ENCODE measurements at regions not wholly inside any gene's neighbourhood (a gene's known extent, or its start where the extent isn't known, plus 50 kb on each side); places are given as distances from the start of the nearest gene placed in this dataset.

DNA sequence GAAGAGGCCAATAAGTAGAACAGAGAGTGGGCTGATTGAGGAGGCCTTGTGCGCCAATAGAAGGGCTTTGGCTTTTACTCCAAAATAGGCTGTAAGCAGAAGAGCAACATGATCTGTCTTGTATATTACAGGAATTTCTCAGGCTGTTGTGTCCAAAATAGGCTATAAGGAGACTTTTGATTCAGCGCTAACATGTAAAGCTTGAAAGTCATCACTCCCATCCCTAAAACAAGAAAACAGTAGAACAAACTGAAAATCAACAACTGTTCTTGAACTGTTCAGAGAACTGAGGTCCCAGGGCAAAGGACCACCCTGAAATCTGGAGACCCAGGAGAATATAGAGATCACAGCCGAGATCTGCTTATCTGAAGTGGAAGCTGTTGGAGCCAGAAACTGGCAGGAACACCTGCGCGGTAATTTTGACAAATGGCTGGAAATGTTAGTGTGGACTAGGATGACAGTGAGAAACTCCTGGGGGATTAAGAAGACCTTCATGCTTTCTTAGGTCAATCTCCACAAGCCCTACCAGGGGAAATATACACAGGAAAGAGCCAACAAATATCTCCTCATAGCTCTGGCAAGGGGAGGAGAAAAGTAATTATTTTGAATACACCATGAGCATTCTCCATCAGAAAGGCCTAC lies 258.6 kb downstream of the RBM43 start:
- ATAC-seq (no peak), DNase-seq (no peak)
- Histone ChIP-seq H3K4me3 (no peak overlapping the region), H3K4me1 (no peaks in the 10 kb centered on the region), H3K27ac (no peak overlapping the region), H3K36me3 (ENCODE audit: insufficient read depth in 1 of 2, low read depth in 1 of 2) (no peaks in the 10 kb centered on the region), H3K27me3 (ENCODE audit: insufficient read depth in 3 of 3, low read length in 2 of 3) (no peaks in the 10 kb centered on the region), H3K9me3 (no peaks in the 10 kb centered on the region)
- intact Hi-C loops (cut with DNase I) = no loop called here
- WGBS, 3 donors = 59 to 68% (median 62%) methylated on average over 5 of the region's 5 CpGs
- TF ChIP-seq, protein P1, sequence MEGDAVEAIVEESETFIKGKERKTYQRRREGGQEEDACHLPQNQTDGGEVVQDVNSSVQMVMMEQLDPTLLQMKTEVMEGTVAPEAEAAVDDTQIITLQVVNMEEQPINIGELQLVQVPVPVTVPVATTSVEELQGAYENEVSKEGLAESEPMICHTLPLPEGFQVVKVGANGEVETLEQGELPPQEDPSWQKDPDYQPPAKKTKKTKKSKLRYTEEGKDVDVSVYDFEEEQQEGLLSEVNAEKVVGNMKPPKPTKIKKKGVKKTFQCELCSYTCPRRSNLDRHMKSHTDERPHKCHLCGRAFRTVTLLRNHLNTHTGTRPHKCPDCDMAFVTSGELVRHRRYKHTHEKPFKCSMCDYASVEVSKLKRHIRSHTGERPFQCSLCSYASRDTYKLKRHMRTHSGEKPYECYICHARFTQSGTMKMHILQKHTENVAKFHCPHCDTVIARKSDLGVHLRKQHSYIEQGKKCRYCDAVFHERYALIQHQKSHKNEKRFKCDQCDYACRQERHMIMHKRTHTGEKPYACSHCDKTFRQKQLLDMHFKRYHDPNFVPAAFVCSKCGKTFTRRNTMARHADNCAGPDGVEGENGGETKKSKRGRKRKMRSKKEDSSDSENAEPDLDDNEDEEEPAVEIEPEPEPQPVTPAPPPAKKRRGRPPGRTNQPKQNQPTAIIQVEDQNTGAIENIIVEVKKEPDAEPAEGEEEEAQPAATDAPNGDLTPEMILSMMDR (IDR thresholded peaks at IDR 0.05) = no peak

DNA sequence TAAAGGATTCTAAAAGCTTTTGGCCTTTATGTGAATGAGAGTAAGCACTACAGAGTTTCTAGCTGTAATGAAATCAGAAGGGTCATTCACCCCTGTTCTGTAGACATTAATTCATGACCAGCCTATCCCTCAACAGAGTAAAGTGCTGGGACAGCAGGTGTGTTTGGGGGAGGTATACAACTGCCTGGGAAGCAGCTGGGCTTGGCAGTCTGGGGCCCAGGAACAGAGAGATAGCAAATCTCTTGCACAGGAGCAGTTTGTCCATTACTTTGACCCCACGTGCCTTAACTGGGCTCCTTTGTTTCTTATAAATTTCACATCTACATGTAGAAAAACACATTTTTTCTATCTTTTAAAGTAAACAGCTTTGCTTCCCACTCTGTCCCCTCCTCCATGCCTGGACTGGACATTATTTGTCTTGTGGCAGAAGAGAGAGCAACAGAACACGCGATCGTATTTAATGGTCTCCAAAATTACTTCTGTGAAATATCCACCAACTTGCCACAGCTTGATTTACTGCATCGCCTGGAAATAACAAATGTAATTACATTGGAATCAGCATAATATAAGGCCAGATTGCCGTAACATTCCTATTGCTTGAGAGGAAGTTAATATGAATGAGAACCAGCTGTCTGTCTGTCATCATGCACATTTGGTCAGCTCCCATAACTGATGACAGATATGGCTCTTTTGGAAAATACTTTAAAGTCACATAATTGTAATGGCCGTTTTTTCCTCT lies 263.8 kb downstream of the RBM43 start:
- Histone ChIP-seq H3K27me3 (ENCODE audit: insufficient read depth in 3 of 3, low read length in 2 of 3) (no peaks in the 10 kb centered on the region), H3K4me3 (no peak overlapping the region), H3K4me1 (no peaks in the 10 kb centered on the region), H3K9me3 (no peaks in the 10 kb centered on the region), H3K27ac (no peak overlapping the region), H3K36me3 (ENCODE audit: insufficient read depth in 1 of 2, low read depth in 1 of 2) (no peaks in the 10 kb centered on the region)
- TF ChIP-seq, protein P1 (IDR thresholded peaks at IDR 0.05) = no peak
- 19 to 25% (median 25%) methylated on average over 7 of the region's 7 CpGs for WGBS, 3 donors
- intact Hi-C loops (cut with DNase I) = no loop called here
- ATAC-seq (no peak), DNase-seq (no peak)

DNA sequence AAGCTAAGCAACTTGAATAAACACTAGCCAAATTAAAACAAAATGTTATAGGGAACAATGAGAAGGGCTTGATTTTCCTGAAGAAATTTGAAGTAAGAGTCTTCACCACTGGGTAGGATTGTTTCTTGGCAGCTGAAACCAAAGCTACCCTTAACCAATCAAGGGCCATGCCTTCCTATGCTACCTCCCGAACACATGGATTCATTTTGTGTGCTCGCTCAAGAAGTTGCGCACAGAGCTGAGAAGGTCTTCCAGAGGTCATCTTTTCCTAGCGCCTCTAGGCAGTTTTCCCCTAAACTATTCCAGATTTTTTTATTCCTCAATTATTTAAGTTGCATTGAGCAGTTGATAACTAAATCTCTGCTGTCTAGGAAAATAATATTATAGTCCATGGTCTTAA lies 264.6 kb downstream of the RBM43 start:
- H3K27ac ChIP-seq = no peak overlapping the region
- H3K27me3 ChIP-seq (ENCODE audit: insufficient read depth in 3 of 3, low read length in 2 of 3) = no peaks in the 10 kb centered on the region
- intact Hi-C loops (cut with DNase I) = no loop called here
- WGBS, 3 donors = 81 to 89% (median 87%) methylated on average over 4 of the region's 4 CpGs
- no peak for DNase-seq
- H3K36me3 ChIP-seq (ENCODE audit: insufficient read depth in 1 of 2, low read depth in 1 of 2) = no peaks in the 10 kb centered on the region
- TF ChIP-seq, protein P1 (IDR thresholded peaks at IDR 0.05) = no peak
- H3K9me3 ChIP-seq = no peaks in the 10 kb centered on the region
- H3K4me3 ChIP-seq = no peak overlapping the region
- H3K4me1 ChIP-seq = no peaks in the 10 kb centered on the region
- no peak for ATAC-seq

DNA sequence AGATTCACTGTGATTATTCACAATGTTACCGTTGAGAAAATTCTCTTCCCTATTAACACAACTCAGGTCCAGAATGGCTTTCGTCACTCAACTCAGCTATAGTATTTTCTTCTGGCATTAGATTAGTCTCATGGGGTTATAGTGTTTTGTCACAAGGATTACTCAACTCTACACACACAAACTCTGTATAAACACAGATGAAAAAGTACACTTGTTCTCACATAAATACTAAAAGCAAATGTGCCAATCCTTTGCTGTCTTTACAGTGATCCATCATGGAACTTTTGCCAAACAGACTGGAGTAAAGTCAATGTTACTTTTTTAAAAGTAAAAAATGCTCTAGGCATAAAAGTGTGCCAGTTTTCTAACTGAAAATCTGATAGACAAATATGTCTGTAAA lies 267.6 kb downstream of the RBM43 start:
- Histone ChIP-seq H3K27me3 (ENCODE audit: insufficient read depth in 3 of 3, low read length in 2 of 3) (no peaks in the 10 kb centered on the region), H3K9me3 (peaks cover 13% of the 10 kb centered on the region), H3K27ac (no peak overlapping the region), H3K4me1 (no peaks in the 10 kb centered on the region), H3K4me3 (no peak overlapping the region), H3K36me3 (ENCODE audit: insufficient read depth in 1 of 2, low read depth in 1 of 2) (no peaks in the 10 kb centered on the region)
- WGBS, 3 donors = 18 to 40% (median 27%) methylated on average over 2 of the region's 2 CpGs
- ATAC-seq = no peak
- intact Hi-C loops (cut with DNase I) = no loop called here
- DNase-seq = no peak
- TF ChIP-seq, protein P1 (IDR thresholded peaks at IDR 0.05) = no peak
